ENCODE measurements at regions not wholly inside any gene's neighbourhood (a gene's known extent, or its start where the extent isn't known, plus 50 kb on each side); places are given as distances from the start of the nearest gene placed in this dataset.

GRCh38 chr17:79174193-79174765, 99.7 kb downstream of the ENGASE start:
- TF ChIP-seq GATA3 (IDR thresholded peaks at IDR 0.05; ENCODE audit: low read depth, low read length) = no peak
- TF ChIP-seq GATA2 (IDR thresholded peaks at IDR 0.05; ENCODE audit: low read depth, low read length) = no peak

Measured in SH-SY5Y (cell line).